HepG2 (cell line): ENCODE measurements at regions not wholly inside any gene's neighbourhood (a gene's known extent, or its start where the extent isn't known, plus 50 kb on each side); places are given as distances from the start of the nearest gene placed in this dataset.

ENCODE experiments used
- ATAC-seq: fragments of 200-7000 bp; cut with Tn5 transposase; 3 replicates; pipeline ENCODE4 v1.9.1; 2020; ENCODE audit warnings: mild to moderate bottlenecking, moderate library complexity
- BruUV-seq: library from RNA; stranded (reverse); fragments of 400-500 nt; replicated peaks from 2 replicates; lab custom pipeline; 2021; lab: Mats Ljungman, UMichigan
- CTCF ChIA-PET: fragments of 300-600 bp; formaldehyde crosslinking; extraction: SDS; loops from one replicate; lab custom pipeline; 2021; ENCODE audit warnings: low total read pairs, inconsistent platforms, low intra/inter-chr PET ratio; lab: Yijun Ruan, JAX
- POLR2A ChIA-PET: fragments of 350-600 bp; sonication (Branson Sonifier 250); formaldehyde crosslinking; loops from one replicate; lab custom pipeline; 2020; ENCODE audit warnings: antibody characterized with exemption, inconsistent platforms; lab: Yijun Ruan, JAX
- DNase-seq: peaks from one replicate; pipeline ENCODE4 v3.0.0-alpha.2; 2015; ENCODE audit warnings: low spot score
- FAIRE-seq: peaks from 3 replicates; lab custom pipeline; 2011; peaks lifted over from hg19 to GRCh38; lab: Jason Lieb, UNC
- H2AFZ ChIP-seq: one replicate; pipeline ENCODE4 v1.6.1; 2011; ENCODE audit warnings: low read length, inconsistent platforms
- H3K27ac ChIP-seq: fragments of 300-600 bp; 3 replicates; pipeline ENCODE4 v1.8.0; 2011; ENCODE audit warnings: mixed run types, mild to moderate bottlenecking, mixed read lengths, low read length, inconsistent platforms; ENCODE audit not compliant: insufficient read depth; ENCODE audit errors: extremely low read length
- H3K27me3 ChIP-seq, 2 experiments: fragments of 200-600 bp in 1 of 2; 2 replicates in 1 of 2; 3 replicates in 1 of 2; pipeline versions ENCODE4 v1.6.0 to v1.8.0; 2011; ENCODE audit warnings: low read length in 2 of 2, mild to moderate bottlenecking in 2 of 2, moderate library complexity in 2 of 2, inconsistent platforms in 1 of 2; ENCODE audit not compliant: insufficient read depth in 2 of 2, control insufficient read depth in 1 of 2
- H3K36me3 ChIP-seq, 2 experiments: fragments of 200-600 bp in 1 of 2; replicated peaks in 1 of 2; 2 replicates in 1 of 2; 3 replicates in 1 of 2; pipeline versions ENCODE4 v1.5.1 to v1.8.0; 2011; ENCODE audit warnings: low read length in 2 of 2, inconsistent platforms in 1 of 2; ENCODE audit not compliant: insufficient read depth in 2 of 2, control insufficient read depth in 1 of 2
- H3K4me1 ChIP-seq: 2 replicates; pipeline ENCODE4 v1.5.1; 2012; ENCODE audit warnings: low read length, inconsistent platforms; ENCODE audit not compliant: insufficient read depth
- H3K4me2 ChIP-seq: 2 replicates; pipeline ENCODE4 v1.6.0; 2011; ENCODE audit warnings: low read depth, low read length, inconsistent platforms
- H3K4me3 ChIP-seq, 3 experiments: fragments of 200-600 bp in 1 of 3; sonication (generic), shearing (Covaris generic) in 1 of 3; replicated peaks in 1 of 3; 2 replicates each; pipeline ENCODE4 v1.5.1; 2011 to 2016; ENCODE audit warnings: low read length in 3 of 3, inconsistent platforms in 2 of 3, low read depth in 2 of 3, mild to moderate bottlenecking in 2 of 3, control low read depth in 1 of 3, mixed read lengths in 1 of 3; ENCODE audit not compliant: insufficient read depth in 1 of 3
- H3K79me2 ChIP-seq: one replicate; pipeline ENCODE4 v1.6.1; 2011; ENCODE audit warnings: low read length, inconsistent platforms; ENCODE audit not compliant: insufficient read depth
- H3K9ac ChIP-seq: 2 replicates; pipeline ENCODE4 v1.6.0; 2011; ENCODE audit warnings: mild to moderate bottlenecking, low read depth, low read length, inconsistent platforms; ENCODE audit not compliant: insufficient read depth
- H3K9me3 ChIP-seq: 2 replicates; pipeline ENCODE4 v1.5.1; 2012; ENCODE audit warnings: mild to moderate bottlenecking, low read length
- H4K20me1 ChIP-seq: 2 replicates; pipeline ENCODE4 v1.6.0; 2011; ENCODE audit warnings: inconsistent platforms, mild to moderate bottlenecking, low read length, moderate library complexity; ENCODE audit not compliant: insufficient read depth
- CBX5 ChIP-seq: sonication (generic); formaldehyde crosslinking; IDR thresholded peaks from 2 replicates; pipeline ENCODE4 v1.4.0; 2020; ENCODE audit warnings: missing genetic modification reagents, borderline replicate concordance
- FOXJ3 ChIP-seq: sonication (generic); formaldehyde crosslinking; IDR thresholded peaks from 2 replicates; pipeline ENCODE4 v1.4.0; 2020; ENCODE audit warnings: missing genetic modification reagents, mild to moderate bottlenecking, borderline replicate concordance
- GTF2F1 ChIP-seq: fragments of 150-350 bp; IDR thresholded peaks from 2 replicates; pipeline ENCODE4 v1.6.1; 2014; ENCODE audit warnings: low read length
- HMG20B ChIP-seq: conservative IDR thresholded peaks from 2 replicates; pipeline ENCODE4 v1.6.1; 2016; ENCODE audit warnings: missing genetic modification reagents, missing compliant biosample characterization
- IKZF1 ChIP-seq: fragments of 450-650 bp; IDR thresholded peaks from 2 replicates; pipeline ENCODE4 v1.7.1; 2016
- KDM4B ChIP-seq: sonication (generic); formaldehyde crosslinking; IDR thresholded peaks from 2 replicates; pipeline ENCODE4 v1.4.0; 2020; ENCODE audit warnings: missing genetic modification reagents
- RAD51 ChIP-seq: fragments of 450-650 bp; IDR thresholded peaks from 2 replicates; pipeline ENCODE4 v1.6.1; 2016; ENCODE audit warnings: borderline replicate concordance
- RBAK ChIP-seq: sonication (generic); formaldehyde crosslinking; IDR thresholded peaks from 2 replicates; pipeline ENCODE4 v1.5.1; 2020; ENCODE audit warnings: mild to moderate bottlenecking, missing genetic modification reagents
- RFXANK ChIP-seq: IDR thresholded peaks from 2 replicates; pipeline ENCODE4 v1.6.1; 2016
- RNF219 ChIP-seq: sonication (generic); formaldehyde crosslinking; IDR thresholded peaks from 2 replicates; pipeline ENCODE4 v1.5.0; 2020; ENCODE audit warnings: mild to moderate bottlenecking, missing genetic modification reagents
- SRSF9 ChIP-seq: fragments of 200-400 bp; formaldehyde crosslinking; IDR thresholded peaks from 2 replicates; pipeline ENCODE4 v1.6.1; 2018; ENCODE audit warnings: borderline replicate concordance, mild to moderate bottlenecking, low read depth, low read length; ENCODE audit not compliant: insufficient read depth, poor library complexity, severe bottlenecking
- TP53 ChIP-seq: sonication (generic); formaldehyde crosslinking; conservative IDR thresholded peaks from 2 replicates; pipeline ENCODE4 v1.4.0; 2020; ENCODE audit warnings: missing genetic modification reagents
- ZNF274 ChIP-seq: sonication (generic); formaldehyde crosslinking; IDR thresholded peaks from 2 replicates; pipeline ENCODE4 v1.5.1; 2020; ENCODE audit warnings: mild to moderate bottlenecking, missing genetic modification reagents
- ZNF83 ChIP-seq: sonication (generic); formaldehyde crosslinking; IDR thresholded peaks from 2 replicates; pipeline ENCODE4 v1.4.0; 2020; ENCODE audit warnings: missing genetic modification reagents, mild to moderate bottlenecking, borderline replicate concordance
- WGBS: methylation state at CpG from one replicate; pipeline ENCODE4 v1.1.6; 2017; ENCODE audit warnings: low lambda C conversion rate; 5-methylcytosine and 5-hydroxymethylcytosine counted together
- in situ Hi-C: cut with HindIII; loops from 2 replicates; pipeline ENCODE4 v1.10.0; 2017; ENCODE audit warnings: low pct_unique_long_range_greater_than_20kb; ENCODE audit not compliant: extremely low pct_ligation_motif_present
- intact Hi-C: fragments of 100-400 bp; cut with micrococcal nuclease; formaldehyde crosslinking; loops from one replicate; pipeline ENCODE4 v1.10.0; 2022; ENCODE audit not compliant: unreplicated experiment
- TF ChIP-seq, protein P1 (sequence below): sonication (generic); formaldehyde crosslinking; IDR thresholded peaks from 2 replicates; pipeline ENCODE4 v1.9.0; 2021; ENCODE audit warnings: mild to moderate bottlenecking, missing genetic modification reagents
- TF ChIP-seq, protein P2 (sequence below): sonication (generic); formaldehyde crosslinking; IDR thresholded peaks from 2 replicates; pipeline ENCODE4 v1.4.0; 2020; ENCODE audit warnings: missing genetic modification reagents

DNA sequence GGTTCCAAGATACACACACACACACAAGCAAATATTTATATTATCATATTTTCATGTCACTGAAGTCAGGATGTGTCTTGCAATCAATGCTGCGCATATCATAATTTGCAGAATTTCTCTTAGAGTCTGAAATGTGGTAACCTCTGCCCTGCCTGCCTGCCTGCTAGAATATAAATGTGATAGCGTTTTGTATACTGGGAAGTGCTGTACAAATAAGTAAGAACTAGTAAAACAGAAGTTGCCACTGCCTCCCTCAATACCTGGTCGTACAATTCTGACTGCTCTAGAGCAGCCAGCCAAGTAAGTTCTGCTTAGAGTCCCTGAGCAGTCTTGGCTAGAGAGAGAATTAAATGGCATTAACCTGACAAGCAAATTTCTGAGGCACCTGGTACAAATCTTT is 83.9 kb upstream of the NTF3 start (continued):
- TF ChIP-seq, protein P1, sequence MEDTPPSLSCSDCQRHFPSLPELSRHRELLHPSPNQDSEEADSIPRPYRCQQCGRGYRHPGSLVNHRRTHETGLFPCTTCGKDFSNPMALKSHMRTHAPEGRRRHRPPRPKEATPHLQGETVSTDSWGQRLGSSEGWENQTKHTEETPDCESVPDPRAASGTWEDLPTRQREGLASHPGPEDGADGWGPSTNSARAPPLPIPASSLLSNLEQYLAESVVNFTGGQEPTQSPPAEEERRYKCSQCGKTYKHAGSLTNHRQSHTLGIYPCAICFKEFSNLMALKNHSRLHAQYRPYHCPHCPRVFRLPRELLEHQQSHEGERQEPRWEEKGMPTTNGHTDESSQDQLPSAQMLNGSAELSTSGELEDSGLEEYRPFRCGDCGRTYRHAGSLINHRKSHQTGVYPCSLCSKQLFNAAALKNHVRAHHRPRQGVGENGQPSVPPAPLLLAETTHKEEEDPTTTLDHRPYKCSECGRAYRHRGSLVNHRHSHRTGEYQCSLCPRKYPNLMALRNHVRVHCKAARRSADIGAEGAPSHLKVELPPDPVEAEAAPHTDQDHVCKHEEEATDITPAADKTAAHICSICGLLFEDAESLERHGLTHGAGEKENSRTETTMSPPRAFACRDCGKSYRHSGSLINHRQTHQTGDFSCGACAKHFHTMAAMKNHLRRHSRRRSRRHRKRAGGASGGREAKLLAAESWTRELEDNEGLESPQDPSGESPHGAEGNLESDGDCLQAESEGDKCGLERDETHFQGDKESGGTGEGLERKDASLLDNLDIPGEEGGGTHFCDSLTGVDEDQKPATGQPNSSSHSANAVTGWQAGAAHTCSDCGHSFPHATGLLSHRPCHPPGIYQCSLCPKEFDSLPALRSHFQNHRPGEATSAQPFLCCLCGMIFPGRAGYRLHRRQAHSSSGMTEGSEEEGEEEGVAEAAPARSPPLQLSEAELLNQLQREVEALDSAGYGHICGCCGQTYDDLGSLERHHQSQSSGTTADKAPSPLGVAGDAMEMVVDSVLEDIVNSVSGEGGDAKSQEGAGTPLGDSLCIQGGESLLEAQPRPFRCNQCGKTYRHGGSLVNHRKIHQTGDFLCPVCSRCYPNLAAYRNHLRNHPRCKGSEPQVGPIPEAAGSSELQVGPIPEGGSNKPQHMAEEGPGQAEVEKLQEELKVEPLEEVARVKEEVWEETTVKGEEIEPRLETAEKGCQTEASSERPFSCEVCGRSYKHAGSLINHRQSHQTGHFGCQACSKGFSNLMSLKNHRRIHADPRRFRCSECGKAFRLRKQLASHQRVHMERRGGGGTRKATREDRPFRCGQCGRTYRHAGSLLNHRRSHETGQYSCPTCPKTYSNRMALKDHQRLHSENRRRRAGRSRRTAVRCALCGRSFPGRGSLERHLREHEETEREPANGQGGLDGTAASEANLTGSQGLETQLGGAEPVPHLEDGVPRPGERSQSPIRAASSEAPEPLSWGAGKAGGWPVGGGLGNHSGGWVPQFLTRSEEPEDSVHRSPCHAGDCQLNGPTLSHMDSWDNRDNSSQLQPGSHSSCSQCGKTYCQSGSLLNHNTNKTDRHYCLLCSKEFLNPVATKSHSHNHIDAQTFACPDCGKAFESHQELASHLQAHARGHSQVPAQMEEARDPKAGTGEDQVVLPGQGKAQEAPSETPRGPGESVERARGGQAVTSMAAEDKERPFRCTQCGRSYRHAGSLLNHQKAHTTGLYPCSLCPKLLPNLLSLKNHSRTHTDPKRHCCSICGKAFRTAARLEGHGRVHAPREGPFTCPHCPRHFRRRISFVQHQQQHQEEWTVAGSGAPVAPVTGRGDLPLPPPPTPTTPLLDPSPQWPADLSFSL (CRISPR knock-in tag), result no peak

DNA sequence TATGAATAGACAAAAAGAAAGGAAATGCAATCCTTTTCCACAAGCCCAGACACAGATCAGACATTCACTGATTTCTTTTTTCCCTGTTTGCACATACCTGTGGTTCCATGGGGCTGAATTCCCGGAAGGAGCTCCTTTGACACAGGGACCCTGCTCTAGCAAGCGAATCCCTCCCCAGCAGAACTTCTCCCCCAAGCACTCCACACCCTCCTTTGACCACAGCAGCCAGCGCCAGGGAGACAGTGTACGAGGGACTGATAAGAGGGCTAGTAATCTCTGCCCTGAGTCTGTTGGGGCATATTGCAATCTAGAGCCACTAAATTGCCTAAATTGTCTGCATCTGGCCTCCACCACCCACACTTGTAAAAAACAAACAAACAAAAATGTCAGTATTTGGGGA is 83.4 kb upstream of the NTF3 start:
- no peak overlapping the region for H3K4me2 ChIP-seq
- no peak overlapping the region for H3K27ac ChIP-seq
- H3K36me3 ChIP-seq, result no peaks in the 10 kb centered on the region
- no peak overlapping the region for H2AFZ ChIP-seq
- H3K27me3 ChIP-seq, result no peaks in the 10 kb centered on the region
- TF ChIP-seq ZNF274 (CRISPR knock-in tag) (no peak), KDM4B (CRISPR knock-in tag) (no peak), CBX5 (CRISPR knock-in tag) (no peak), TP53 (CRISPR knock-in tag) (no peak), ZNF83 (CRISPR knock-in tag) (no peak), FOXJ3 (no peak), GTF2F1 (no peak), RFXANK (CRISPR knock-in tag) (no peak), RAD51 (no peak), HMG20B (CRISPR knock-in tag) (no peak), RNF219 (CRISPR knock-in tag) (no peak), RBAK (no peak), IKZF1 (no peak), SRSF9 (no peak)
- TF ChIP-seq, protein P2, sequence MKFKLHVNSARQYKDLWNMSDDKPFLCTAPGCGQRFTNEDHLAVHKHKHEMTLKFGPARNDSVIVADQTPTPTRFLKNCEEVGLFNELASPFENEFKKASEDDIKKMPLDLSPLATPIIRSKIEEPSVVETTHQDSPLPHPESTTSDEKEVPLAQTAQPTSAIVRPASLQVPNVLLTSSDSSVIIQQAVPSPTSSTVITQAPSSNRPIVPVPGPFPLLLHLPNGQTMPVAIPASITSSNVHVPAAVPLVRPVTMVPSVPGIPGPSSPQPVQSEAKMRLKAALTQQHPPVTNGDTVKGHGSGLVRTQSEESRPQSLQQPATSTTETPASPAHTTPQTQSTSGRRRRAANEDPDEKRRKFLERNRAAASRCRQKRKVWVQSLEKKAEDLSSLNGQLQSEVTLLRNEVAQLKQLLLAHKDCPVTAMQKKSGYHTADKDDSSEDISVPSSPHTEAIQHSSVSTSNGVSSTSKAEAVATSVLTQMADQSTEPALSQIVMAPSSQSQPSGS (CRISPR knock-in tag), result no peak
- H3K79me2 ChIP-seq, result no peaks in the 10 kb centered on the region
- H3K4me3 ChIP-seq, result no peak overlapping the region
- DNase-seq (no peak), FAIRE-seq (no peak), ATAC-seq (no peak)
- in situ Hi-C loops, result no loop called here
- 4% methylated on average over 4 of the region's 4 CpGs for WGBS
- no peaks in the 10 kb centered on the region for H3K4me1 ChIP-seq
- no peaks in the 10 kb centered on the region for H4K20me1 ChIP-seq
- POLR2A ChIA-PET, result no interaction called here
- intact Hi-C loops, result no loop called here
- no peaks in the 10 kb centered on the region for H3K9me3 ChIP-seq
- no TSS peak for BruUV-seq
- no peak overlapping the region for H3K9ac ChIP-seq
- CTCF ChIA-PET, result no interaction called here
